Lower leg skin (tissue), 4 donors: ENCODE measurements at regions not wholly inside any gene's neighbourhood (a gene's known extent, or its start where the extent isn't known, plus 50 kb on each side); places are given as distances from the start of the nearest gene placed in this dataset.

Experiments
- DNase-seq, 2 donors: peaks; one replicate each; pipeline ENCODE4 v3.0.0-alpha.2; 2019; ENCODE audit warnings: low spot score in 2 of 2
- H3K4me3 ChIP-seq: fragments of 200-600 bp; sonication (generic); 2 replicates; pipeline ENCODE4 v1.5.1; 2017; ENCODE audit warnings: mild to moderate bottlenecking, low read depth; ENCODE audit not compliant: poor library complexity, severe bottlenecking
- POLR2A ChIP-seq, 2 donors: fragments of 450-650 bp; IDR thresholded peaks; one replicate each; pipeline ENCODE4 v1.6.1; 2016 to 2017; ENCODE audit warnings: antibody characterized with exemption in 2 of 2, mild to moderate bottlenecking in 1 of 2, moderate library complexity in 1 of 2
- WGBS, 2 donors: methylation state at CpG; one replicate each; pipeline ENCODE4 v1.1.5; 2018; 5-methylcytosine and 5-hydroxymethylcytosine counted together
- intact Hi-C: fragments of 100-400 bp; cut with DNase I; formaldehyde crosslinking; loops from one replicate; pipeline ENCODE4 v1.15.0; 2023; ENCODE audit warnings: low total_unique reads
- TF ChIP-seq, protein P1 (sequence below), 3 donors: fragments of 450-650 bp; IDR thresholded peaks; one replicate each; pipeline ENCODE4 v1.5.1; 2016; ENCODE audit warnings: antibody characterized with exemption in 3 of 3, mild to moderate bottlenecking in 3 of 3, moderate library complexity in 2 of 3

DNA sequence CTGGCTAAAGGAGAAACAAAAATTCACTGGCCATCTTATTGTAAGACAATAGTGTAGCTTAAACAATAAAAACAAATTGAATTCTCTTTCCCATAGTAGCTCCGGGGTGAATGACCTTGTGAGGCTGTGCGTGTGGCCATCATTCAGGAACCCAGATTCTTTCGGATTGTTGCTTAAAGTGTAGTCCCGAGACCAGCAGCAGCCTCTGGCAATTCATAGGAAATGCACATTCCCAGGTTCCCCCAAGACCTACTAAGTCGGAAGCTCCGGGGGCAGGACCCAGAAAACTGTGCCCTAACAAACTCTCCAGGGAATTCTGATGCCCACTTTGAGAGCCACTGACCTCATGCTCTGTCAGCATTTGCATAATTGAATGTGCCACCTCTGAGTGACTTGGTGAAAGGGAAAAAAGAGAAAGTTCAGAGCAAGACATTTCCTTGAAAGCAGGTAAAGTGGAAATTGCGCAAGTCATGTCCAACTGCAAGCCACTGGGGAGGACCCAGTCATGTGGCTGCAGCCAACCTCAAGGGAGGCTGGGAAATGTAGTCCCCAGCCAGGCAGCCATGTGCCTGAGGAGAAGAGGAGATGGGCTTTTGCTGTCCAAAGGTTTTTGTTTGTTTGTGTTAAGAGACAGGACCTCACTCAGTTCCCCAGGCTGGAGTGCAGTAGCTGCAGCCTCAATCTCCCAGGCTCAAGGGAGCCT is 50.7 kb upstream of the PNMA8B start:
- no peak for TF ChIP-seq POLR2A (IDR thresholded peaks at IDR 0.05)
- TF ChIP-seq, protein P1, sequence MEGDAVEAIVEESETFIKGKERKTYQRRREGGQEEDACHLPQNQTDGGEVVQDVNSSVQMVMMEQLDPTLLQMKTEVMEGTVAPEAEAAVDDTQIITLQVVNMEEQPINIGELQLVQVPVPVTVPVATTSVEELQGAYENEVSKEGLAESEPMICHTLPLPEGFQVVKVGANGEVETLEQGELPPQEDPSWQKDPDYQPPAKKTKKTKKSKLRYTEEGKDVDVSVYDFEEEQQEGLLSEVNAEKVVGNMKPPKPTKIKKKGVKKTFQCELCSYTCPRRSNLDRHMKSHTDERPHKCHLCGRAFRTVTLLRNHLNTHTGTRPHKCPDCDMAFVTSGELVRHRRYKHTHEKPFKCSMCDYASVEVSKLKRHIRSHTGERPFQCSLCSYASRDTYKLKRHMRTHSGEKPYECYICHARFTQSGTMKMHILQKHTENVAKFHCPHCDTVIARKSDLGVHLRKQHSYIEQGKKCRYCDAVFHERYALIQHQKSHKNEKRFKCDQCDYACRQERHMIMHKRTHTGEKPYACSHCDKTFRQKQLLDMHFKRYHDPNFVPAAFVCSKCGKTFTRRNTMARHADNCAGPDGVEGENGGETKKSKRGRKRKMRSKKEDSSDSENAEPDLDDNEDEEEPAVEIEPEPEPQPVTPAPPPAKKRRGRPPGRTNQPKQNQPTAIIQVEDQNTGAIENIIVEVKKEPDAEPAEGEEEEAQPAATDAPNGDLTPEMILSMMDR (IDR thresholded peaks at IDR 0.05) = no peak
- H3K4me3 ChIP-seq = no peak overlapping the region
- DNase-seq = peak in 1 of 2 donors; percentile 43
- intact Hi-C loops = loop anchor here (5.0 kb wide), 1 partner anchor 1764 kb away; no protein-coding TSS in a partner anchor
- 68 to 75% methylated on average over 7 of the region's 7 CpGs for WGBS, 2 donors

GRCh38 chr19:46550684-46551083 is 50.4 kb upstream of the CALM3 start:
- no peak for DNase-seq
- H3K4me3 ChIP-seq = no peak overlapping the region
- no peak for TF ChIP-seq POLR2A (IDR thresholded peaks at IDR 0.05)
- TF ChIP-seq, protein P1 (IDR thresholded peaks at IDR 0.05) = no peak
- WGBS, 2 donors = 87 to 88% methylated on average over 1 of the region's 1 CpG
- intact Hi-C loops = no loop called here

DNA sequence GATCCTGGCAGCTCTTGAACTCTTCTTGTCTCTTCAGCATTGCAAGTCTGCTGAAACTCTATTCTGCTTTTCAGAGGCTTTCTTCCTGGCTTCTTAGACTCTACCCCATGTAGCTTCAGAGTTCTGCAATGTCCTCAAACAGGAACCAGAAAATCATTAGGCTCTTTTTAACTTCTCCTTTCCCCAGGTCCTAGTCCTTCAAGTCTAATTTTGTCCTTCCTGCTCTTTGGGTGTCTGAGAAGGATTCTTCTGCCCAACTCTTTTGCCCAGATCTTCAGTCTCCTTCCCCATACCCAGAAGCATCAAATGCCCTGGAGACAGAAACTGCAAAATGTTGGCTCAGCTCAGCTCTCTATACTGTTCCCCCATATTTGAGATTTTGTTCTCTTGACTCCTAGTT is 50.0 kb upstream of the CALM3 start:
- intact Hi-C loops = no loop called here
- DNase-seq = no peak
- H3K4me3 ChIP-seq = no peak overlapping the region
- no peak for TF ChIP-seq POLR2A (IDR thresholded peaks at IDR 0.05)
- TF ChIP-seq, protein P1 (IDR thresholded peaks at IDR 0.05) = no peak
